K562 (cell line): ENCODE measurements at regions not wholly inside any gene's neighbourhood (a gene's known extent, or its start where the extent isn't known, plus 50 kb on each side); places are given as distances from the start of the nearest gene placed in this dataset.

Experiments
- ATAC-seq: fragments of 200-7000 bp; cut with Tn5 transposase; 3 replicates; pipeline ENCODE4 v1.9.1; 2020; ENCODE audit warnings: moderate library complexity
- BruUV-seq: library from RNA; stranded (reverse); fragments of 400-500 nt; replicated peaks from 2 replicates; lab custom pipeline; 2021; lab: Mats Ljungman, UMichigan
- CTCF ChIA-PET: fragments of 300-600 bp; formaldehyde crosslinking; extraction: SDS; loops from one replicate; lab custom pipeline; 2021; ENCODE audit warnings: low intra/inter-chr PET ratio; lab: Yijun Ruan, JAX
- POLR2A ChIA-PET: fragments of 300-600, 350-650 bp; sonication (Branson Sonifier 250); formaldehyde crosslinking; extraction: SDS; loops from one replicate; lab custom pipeline; 2021; ENCODE audit warnings: antibody characterized with exemption, inconsistent platforms; lab: Yijun Ruan, JAX
- DNase-seq, 4 experiments: peaks; one replicate each; pipeline versions ENCODE4 v3.0.0 to v3.0.0-alpha.2; 2011 to 2018; ENCODE audit warnings: low spot score in 3 of 4, mixed read lengths in 3 of 4; ENCODE audit errors: extremely low read depth in 1 of 4
- FAIRE-seq: peaks from 2 replicates; lab custom pipeline; 2011; peaks lifted over from hg19 to GRCh38; lab: Jason Lieb, UNC
- H2AFZ ChIP-seq: 2 replicates; pipeline ENCODE4 v1.6.0; 2011; ENCODE audit warnings: low read depth, low read length, control low read depth, inconsistent platforms
- H3K27ac ChIP-seq: fragments of 200-600 bp; 3 replicates; pipeline ENCODE4 v1.8.0; 2011; ENCODE audit warnings: low read depth, mild to moderate bottlenecking, control low read depth, inconsistent platforms, low read length, moderate library complexity, mixed read lengths; ENCODE audit errors: extremely low read depth
- H3K27me3 ChIP-seq, 2 experiments: fragments of 300-600 bp in 1 of 2; 2 replicates in 1 of 2; 3 replicates in 1 of 2; pipeline versions ENCODE4 v1.6.0 to v1.8.0; 2011; ENCODE audit warnings: inconsistent platforms in 2 of 2, low read length in 2 of 2, mild to moderate bottlenecking in 1 of 2, mixed read lengths in 1 of 2, moderate library complexity in 1 of 2; ENCODE audit not compliant: control insufficient read depth in 2 of 2, insufficient read depth in 2 of 2
- H3K36me3 ChIP-seq: fragments of 300-600 bp; 3 replicates; pipeline ENCODE4 v1.8.0; 2011; ENCODE audit warnings: mild to moderate bottlenecking, low read length, inconsistent platforms; ENCODE audit not compliant: control insufficient read depth, insufficient read depth
- H3K4me1 ChIP-seq, 2 experiments: fragments of 200-600 bp in 1 of 2; replicated peaks in 1 of 2; 2 replicates in 1 of 2; 3 replicates in 1 of 2; pipeline versions ENCODE4 v1.5.1 to v1.8.0; 2011; ENCODE audit warnings: inconsistent platforms in 2 of 2, low read length in 2 of 2, mild to moderate bottlenecking in 1 of 2, mixed read lengths in 1 of 2, moderate library complexity in 1 of 2; ENCODE audit not compliant: control insufficient read depth in 2 of 2, insufficient read depth in 2 of 2
- H3K4me2 ChIP-seq: 2 replicates; pipeline ENCODE4 v1.6.1; 2011; ENCODE audit warnings: low read length, control low read depth, inconsistent platforms, mixed read lengths; ENCODE audit not compliant: insufficient read depth
- H3K4me3 ChIP-seq: fragments of 200-600 bp; sonication (generic), shearing (Covaris generic); 2 replicates; pipeline ENCODE4 v1.5.1; 2016; ENCODE audit warnings: control low read depth, inconsistent platforms
- H3K79me2 ChIP-seq: fragments of 200-600 bp; 3 replicates; pipeline ENCODE4 v1.8.0; 2011; ENCODE audit warnings: low read length, inconsistent platforms; ENCODE audit not compliant: control insufficient read depth, insufficient read depth
- H3K9ac ChIP-seq, 2 experiments: 2 replicates each; pipeline versions ENCODE4 v1.6.0 to v1.6.1; 2011; ENCODE audit warnings: low read depth in 2 of 2, low read length in 2 of 2, control low read depth in 1 of 2, inconsistent platforms in 1 of 2, mild to moderate bottlenecking in 1 of 2, mixed read lengths in 1 of 2; ENCODE audit not compliant: insufficient read depth in 1 of 2
- H3K9me1 ChIP-seq: one replicate; pipeline ENCODE4 v1.6.0; 2011; ENCODE audit warnings: inconsistent platforms, mild to moderate bottlenecking, low read length, moderate library complexity; ENCODE audit not compliant: control insufficient read depth, insufficient read depth
- H3K9me3 ChIP-seq: replicated peaks from 2 replicates; pipeline ENCODE4 v1.5.1; 2011; ENCODE audit warnings: low read depth, low read length, inconsistent platforms; ENCODE audit not compliant: control insufficient read depth, insufficient read depth
- H4K20me1 ChIP-seq: replicated peaks from 2 replicates; pipeline ENCODE4 v1.6.1; 2011; ENCODE audit warnings: low read length, inconsistent platforms, mixed read lengths; ENCODE audit not compliant: control insufficient read depth, insufficient read depth
- FOXJ3 ChIP-seq: sonication (generic); formaldehyde crosslinking; IDR thresholded peaks from 2 replicates; pipeline ENCODE4 v1.4.0; 2020; ENCODE audit warnings: mild to moderate bottlenecking, missing genetic modification reagents
- HDAC8 ChIP-seq: fragments of 450-650 bp; IDR thresholded peaks from 2 replicates; pipeline ENCODE4 v1.6.1; 2016; ENCODE audit warnings: mild to moderate bottlenecking, missing genetic modification characterization, moderate library complexity, missing compliant biosample characterization
- MAZ ChIP-seq, 2 experiments: fragments of 450-650 bp in 1 of 2; sonication (generic) in 1 of 2; formaldehyde crosslinking; IDR thresholded peaks in 1 of 2; conservative IDR thresholded peaks in 1 of 2; 2 replicates each; pipeline versions ENCODE4 v1.4.0 to v1.5.0; 2020; ENCODE audit warnings: mild to moderate bottlenecking in 1 of 2, missing genetic modification reagents in 1 of 2
- MEF2D ChIP-seq: conservative IDR thresholded peaks from 2 replicates; pipeline ENCODE4 v1.6.1; 2016; ENCODE audit warnings: low read depth, missing genetic modification characterization, missing compliant biosample characterization
- NCOA2 ChIP-seq, 2 experiments: fragments of 450-650 bp; IDR thresholded peaks; 2 replicates each; pipeline ENCODE4 v1.6.1; 2018; ENCODE audit warnings: mild to moderate bottlenecking in 2 of 2, moderate library complexity in 1 of 2; ENCODE audit not compliant: partially characterized antibody in 2 of 2
- PRMT5 ChIP-seq: sonication (generic); formaldehyde crosslinking; IDR thresholded peaks from 2 replicates; pipeline ENCODE4 v1.5.0; 2020; ENCODE audit warnings: missing genetic modification reagents
- RFX1 ChIP-seq: fragments of 450-650 bp; IDR thresholded peaks from 2 replicates; pipeline ENCODE4 v1.6.1; 2016; ENCODE audit warnings: mild to moderate bottlenecking, moderate library complexity
- SMAD1 ChIP-seq: fragments of 150-350 bp; IDR thresholded peaks from 2 replicates; pipeline ENCODE4 v1.6.1; 2014; ENCODE audit warnings: low read length, low read depth; ENCODE audit not compliant: partially characterized antibody
- SPI1 ChIP-seq: IDR thresholded peaks from 2 replicates; pipeline ENCODE4 v1.6.1; 2011; ENCODE audit warnings: low read depth, low read length, control low read depth, borderline replicate concordance
- STAT6 ChIP-seq: sonication (generic); formaldehyde crosslinking; IDR thresholded peaks from 2 replicates; pipeline ENCODE4 v1.8.1; 2023; ENCODE audit warnings: mild to moderate bottlenecking, missing genetic modification reagents
- ZBTB11 ChIP-seq, 3 experiments: fragments of 200-800 bp in 1 of 3; fragments of 250-450 bp in 1 of 3; fragments of 450-650 bp in 1 of 3; sonication (Bioruptor Pico) in 1 of 3; sonication (Bioruptor generic) in 1 of 3; formaldehyde crosslinking in 1 of 3; IDR thresholded peaks; 2 replicates each; pipeline versions ENCODE4 v1.6.1 to v1.8.0; 2016 to 2022; ENCODE audit warnings: mild to moderate bottlenecking in 2 of 3, missing genetic modification characterization in 2 of 3, missing compliant biosample characterization in 1 of 3, moderate library complexity in 1 of 3
- WGBS: fragments of 100-300 bp; shearing (Covaris generic); methylation state at CpG from one replicate; pipeline ENCODE4 v1.1.6; 2016; ENCODE audit warnings: low coverage, mixed read lengths; ENCODE audit not compliant: insufficient coverage; ENCODE audit errors: missing lambda C conversion rate; 5-methylcytosine and 5-hydroxymethylcytosine counted together
- in situ Hi-C: fragments of 300-500 bp; cut with MboI; formaldehyde crosslinking; loops from 4 replicates; pipeline ENCODE4 v1.15.0; 2018; ENCODE audit warnings: inconsistent platforms, mixed read lengths
- intact Hi-C: fragments of 100-400 bp; cut with micrococcal nuclease; formaldehyde crosslinking; loops from 2 replicates; pipeline ENCODE4 v1.14.2; 2022

- no peaks in the 10 kb centered on the region for H3K36me3 ChIP-seq
- H3K27me3 ChIP-seq: no peaks in the 10 kb centered on the region
- H3K9me1 ChIP-seq: no peaks in the 10 kb centered on the region
- POLR2A ChIA-PET: no interaction called here
- H2AFZ ChIP-seq: no peak overlapping the region
- CTCF ChIA-PET: no interaction called here
- ATAC-seq (no peak), DNase-seq (no peak), FAIRE-seq (no peak)
- no peak overlapping the region for H3K9ac ChIP-seq
- H3K4me1 ChIP-seq: no peaks in the 10 kb centered on the region
- whole genome bisulfite sequencing: 0% methylated on average over 1 of the region's 1 CpG
- no peak overlapping the region for H3K4me2 ChIP-seq
- H3K79me2 ChIP-seq: no peaks in the 10 kb centered on the region
- H3K27ac ChIP-seq: no peak overlapping the region
- in situ Hi-C loops: no loop called here
- BruUV-seq: no TSS peak
- H3K4me3 ChIP-seq: no peak overlapping the region
- intact Hi-C loops: no loop called here
- H4K20me1 ChIP-seq: no peaks in the 10 kb centered on the region
- no peaks in the 10 kb centered on the region for H3K9me3 ChIP-seq
- TF ChIP-seq SPI1 (no peak), MEF2D (tag) (no peak), FOXJ3 (CRISPR knock-in tag) (no peak), MAZ (CRISPR knock-in tag; conservative IDR thresholded peaks at IDR 0.05 in 1 of 2, IDR thresholded peaks at IDR 0.05 in 1 of 2) (no peak), SMAD1 (no peak), STAT6 (CRISPR knock-in tag) (no peak), ZBTB11 (CRISPR knock-in tag; IDR thresholded peaks at IDR 0.05) (no peak), HDAC8 (tag) (no peak), RFX1 (no peak), NCOA2 (IDR thresholded peaks at IDR 0.05; ENCODE audit: partially characterized antibody in 2 of 2) (no peak), PRMT5 (no peak)
Observed at GRCh38 chr7:95646350-95646749, 50.0 kb upstream of the PDK4 start.
